Fibroblast of lung (primary cell): ENCODE measurements at regions not wholly inside any gene's neighbourhood (a gene's known extent, or its start where the extent isn't known, plus 50 kb on each side); places are given as distances from the start of the nearest gene placed in this dataset.

Experiments
- CTCF ChIP-seq, 2 donors: IDR thresholded peaks in 1 of 2; conservative IDR thresholded peaks in 1 of 2; 1 replicate in 1 of 2; 2 replicates in 1 of 2; pipeline ENCODE4 v1.5.1; 2011 to 2012; ENCODE audit warnings: low read length in 2 of 2, control low read depth in 1 of 2, inconsistent platforms in 1 of 2, low read depth in 1 of 2, mild to moderate bottlenecking in 1 of 2
- EZH2 ChIP-seq: IDR thresholded peaks from 2 replicates; pipeline ENCODE4 v1.5.1; 2012; ENCODE audit warnings: low read length, control low read depth, mild to moderate bottlenecking; ENCODE audit errors: missing control alignments

GRCh38 chr1:4166713-4167112, 266.6 kb upstream of the C1orf174 start:
- TF ChIP-seq CTCF (conservative IDR thresholded peaks at IDR 0.05 in 1 of 2, IDR thresholded peaks at IDR 0.05 in 1 of 2; ENCODE audit: low read depth in 1 of 2, low read length in 2 of 2) (no peak), EZH2 (no peak)
